ENCODE measurements at regions not wholly inside any gene's neighbourhood (a gene's known extent, or its start where the extent isn't known, plus 50 kb on each side); places are given as distances from the start of the nearest gene placed in this dataset.

- H3K27me3 ChIP-seq (ENCODE audit: insufficient read depth, poor library complexity, severe bottlenecking) = no peaks in the 10 kb centered on the region
- no peak overlapping the region for H3K27ac ChIP-seq (replicated peaks)
- no peak for TF ChIP-seq POLR2AphosphoS5 (IDR thresholded peaks at IDR 0.05; ENCODE audit: low read depth)
- TF ChIP-seq, protein P1, sequence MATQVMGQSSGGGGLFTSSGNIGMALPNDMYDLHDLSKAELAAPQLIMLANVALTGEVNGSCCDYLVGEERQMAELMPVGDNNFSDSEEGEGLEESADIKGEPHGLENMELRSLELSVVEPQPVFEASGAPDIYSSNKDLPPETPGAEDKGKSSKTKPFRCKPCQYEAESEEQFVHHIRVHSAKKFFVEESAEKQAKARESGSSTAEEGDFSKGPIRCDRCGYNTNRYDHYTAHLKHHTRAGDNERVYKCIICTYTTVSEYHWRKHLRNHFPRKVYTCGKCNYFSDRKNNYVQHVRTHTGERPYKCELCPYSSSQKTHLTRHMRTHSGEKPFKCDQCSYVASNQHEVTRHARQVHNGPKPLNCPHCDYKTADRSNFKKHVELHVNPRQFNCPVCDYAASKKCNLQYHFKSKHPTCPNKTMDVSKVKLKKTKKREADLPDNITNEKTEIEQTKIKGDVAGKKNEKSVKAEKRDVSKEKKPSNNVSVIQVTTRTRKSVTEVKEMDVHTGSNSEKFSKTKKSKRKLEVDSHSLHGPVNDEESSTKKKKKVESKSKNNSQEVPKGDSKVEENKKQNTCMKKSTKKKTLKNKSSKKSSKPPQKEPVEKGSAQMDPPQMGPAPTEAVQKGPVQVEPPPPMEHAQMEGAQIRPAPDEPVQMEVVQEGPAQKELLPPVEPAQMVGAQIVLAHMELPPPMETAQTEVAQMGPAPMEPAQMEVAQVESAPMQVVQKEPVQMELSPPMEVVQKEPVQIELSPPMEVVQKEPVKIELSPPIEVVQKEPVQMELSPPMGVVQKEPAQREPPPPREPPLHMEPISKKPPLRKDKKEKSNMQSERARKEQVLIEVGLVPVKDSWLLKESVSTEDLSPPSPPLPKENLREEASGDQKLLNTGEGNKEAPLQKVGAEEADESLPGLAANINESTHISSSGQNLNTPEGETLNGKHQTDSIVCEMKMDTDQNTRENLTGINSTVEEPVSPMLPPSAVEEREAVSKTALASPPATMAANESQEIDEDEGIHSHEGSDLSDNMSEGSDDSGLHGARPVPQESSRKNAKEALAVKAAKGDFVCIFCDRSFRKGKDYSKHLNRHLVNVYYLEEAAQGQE (IDR thresholded peaks at IDR 0.05; ENCODE audit: insufficient replicate concordance, low read depth) = no peak
- TF ChIP-seq SPI1 (IDR thresholded peaks at IDR 0.05; ENCODE audit: borderline replicate concordance, low read depth) = no peak
- TF ChIP-seq CTCF (IDR thresholded peaks at IDR 0.05; ENCODE audit: insufficient read depth, low read length) = no peak
- no peak for TF ChIP-seq GABPA (IDR thresholded peaks at IDR 0.05; ENCODE audit: low read depth)
- no peak overlapping the region for H3K4me3 ChIP-seq (replicated peaks; ENCODE audit: insufficient read depth, low read length)
- no peak for DNase-seq (ENCODE audit: low read depth in 1 of 2, low spot score in 1 of 2)
These were observed 642.2 kb downstream of the BRD1 start for GRCh38 chr22:49185312-49185969.

DNA sequence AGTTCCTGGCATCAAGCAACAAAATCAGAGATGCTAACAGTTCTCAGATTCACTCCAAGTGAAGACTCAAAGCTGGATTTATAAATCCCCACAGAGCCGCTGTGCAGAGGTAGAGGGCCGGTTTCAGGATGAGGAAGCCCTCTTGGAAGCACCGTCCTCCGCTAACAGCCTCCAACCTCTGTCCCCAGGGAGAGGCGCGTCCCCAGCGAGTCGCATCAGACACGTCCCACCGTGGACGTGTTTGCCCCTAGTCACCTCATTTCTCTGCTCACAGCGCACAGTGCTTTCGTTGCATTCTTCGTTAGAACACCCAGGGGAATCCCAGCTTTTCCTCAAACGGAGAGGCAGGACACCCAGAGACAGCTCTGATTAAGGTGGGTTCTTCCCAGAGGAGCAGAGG, 642.9 kb downstream of the BRD1 start:
- Histone ChIP-seq H3K4me3 (replicated peaks; ENCODE audit: insufficient read depth, low read length) (no peak overlapping the region), H3K27ac (replicated peaks) (no peak overlapping the region), H3K27me3 (ENCODE audit: insufficient read depth, poor library complexity, severe bottlenecking) (no peaks in the 10 kb centered on the region)
- no peak for DNase-seq (ENCODE audit: low read depth in 1 of 2, low spot score in 1 of 2)
- TF ChIP-seq GABPA (IDR thresholded peaks at IDR 0.05; ENCODE audit: low read depth) (no peak), CTCF (IDR thresholded peaks at IDR 0.05; ENCODE audit: insufficient read depth, low read length) (no peak), POLR2AphosphoS5 (IDR thresholded peaks at IDR 0.05; ENCODE audit: low read depth) (no peak), SPI1 (IDR thresholded peaks at IDR 0.05; ENCODE audit: borderline replicate concordance, low read depth) (no peak)
- TF ChIP-seq, protein P1 (IDR thresholded peaks at IDR 0.05; ENCODE audit: insufficient replicate concordance, low read depth) = no peak

DNA sequence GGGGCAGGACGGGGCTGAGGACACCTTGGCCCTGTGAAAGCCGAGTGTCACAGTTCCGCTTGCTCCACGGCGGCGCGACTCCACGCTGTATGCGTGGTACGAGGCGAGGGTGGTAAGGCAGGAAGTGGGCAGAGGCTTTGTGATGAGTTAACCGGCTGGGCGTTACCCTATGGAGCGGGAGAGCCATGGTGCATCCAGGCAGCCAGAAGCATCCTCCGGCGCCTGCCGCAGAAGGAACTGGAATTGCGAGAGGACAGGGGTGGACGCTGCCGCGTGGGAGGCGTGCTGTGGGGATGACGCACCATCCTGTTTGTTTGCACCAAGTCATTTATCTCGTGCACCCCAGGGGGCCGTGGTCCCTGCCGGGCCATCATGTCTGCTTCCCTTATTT, 643.9 kb downstream of the BRD1 start:
- no peak overlapping the region for H3K27ac ChIP-seq (replicated peaks)
- no peak overlapping the region for H3K4me3 ChIP-seq (replicated peaks; ENCODE audit: insufficient read depth, low read length)
- TF ChIP-seq POLR2AphosphoS5 (IDR thresholded peaks at IDR 0.05; ENCODE audit: low read depth) (no peak), CTCF (IDR thresholded peaks at IDR 0.05; ENCODE audit: insufficient read depth, low read length) (no peak), SPI1 (IDR thresholded peaks at IDR 0.05; ENCODE audit: borderline replicate concordance, low read depth) (no peak), GABPA (IDR thresholded peaks at IDR 0.05; ENCODE audit: low read depth) (no peak)
- TF ChIP-seq, protein P1 (IDR thresholded peaks at IDR 0.05; ENCODE audit: insufficient replicate concordance, low read depth) = no peak
- DNase-seq (ENCODE audit: low read depth in 1 of 2, low spot score in 1 of 2) = no peak
- no peaks in the 10 kb centered on the region for H3K27me3 ChIP-seq (ENCODE audit: insufficient read depth, poor library complexity, severe bottlenecking)

Data from HL-60 (cell line).